GM13977 (cell line): ENCODE measurements at regions not wholly inside any gene's neighbourhood (a gene's known extent, or its start where the extent isn't known, plus 50 kb on each side); places are given as distances from the start of the nearest gene placed in this dataset.

ENCODE experiments used
- DNase-seq: peaks from one replicate; pipeline ENCODE4 v3.0.0; 2012; ENCODE audit warnings: low spot score
- CTCF ChIP-seq: IDR thresholded peaks from 2 replicates; pipeline ENCODE4 v1.5.1; 2012; ENCODE audit warnings: mild to moderate bottlenecking, control low read depth; ENCODE audit not compliant: insufficient read depth; ENCODE audit errors: extremely low read depth, missing control alignments
- in situ Hi-C: fragments of 300-500 bp; cut with MboI; formaldehyde crosslinking; loops from one replicate; pipeline ENCODE4 v1.12.0; 2022; ENCODE audit warnings: low sequenced_read_pairs, low pct_unique_long_range_greater_than_20kb, mixed read lengths, inconsistent platforms; ENCODE audit not compliant: unreplicated experiment

GRCh38 chr5:12777342-12777741, 873.1 kb upstream of the CTNND2 start:
- in situ Hi-C loops, result no loop called here
- TF ChIP-seq CTCF, result no peak
- no peak for DNase-seq

- no peak for TF ChIP-seq CTCF
- no peak for DNase-seq
- in situ Hi-C loops, result no loop called here
These were observed 868.0 kb upstream of the CTNND2 start for GRCh38 chr5:12772276-12772675.

- no peak for DNase-seq
- TF ChIP-seq CTCF, result no peak
- in situ Hi-C loops, result no loop called here
These were observed 855.1 kb upstream of the CTNND2 start for GRCh38 chr5:12759377-12759776.

GRCh38 chr5:12757035-12757434, 852.8 kb upstream of the CTNND2 start:
- in situ Hi-C loops, result no loop called here
- no peak for DNase-seq
- TF ChIP-seq CTCF, result no peak

GRCh38 chr5:12745537-12745936, 841.3 kb upstream of the CTNND2 start:
- in situ Hi-C loops, result no loop called here
- no peak for TF ChIP-seq CTCF
- DNase-seq, result no peak

- TF ChIP-seq CTCF, result no peak
- DNase-seq, result no peak
- in situ Hi-C loops, result no loop called here
These were observed 839.3 kb upstream of the CTNND2 start for GRCh38 chr5:12743582-12743981.

GRCh38 chr5:12730354-12730753, 826.1 kb upstream of the CTNND2 start:
- DNase-seq, result no peak
- TF ChIP-seq CTCF, result no peak
- in situ Hi-C loops, result no loop called here
